Endodermal cell (in vitro differentiated cells): ENCODE measurements at regions not wholly inside any gene's neighbourhood (a gene's known extent, or its start where the extent isn't known, plus 50 kb on each side); places are given as distances from the start of the nearest gene placed in this dataset.

Experiments
- DNase-seq: peaks from one replicate; pipeline ENCODE4 v3.0.0-alpha.2; 2017
- H3K27ac ChIP-seq: 2 replicates; pipeline ENCODE4 v1.5.1; 2013; ENCODE audit warnings: mild to moderate bottlenecking, low read depth, low read length, moderate library complexity
- H3K27me3 ChIP-seq: 2 replicates; pipeline ENCODE4 v1.6.1; 2013; ENCODE audit warnings: mild to moderate bottlenecking, low read length, moderate library complexity; ENCODE audit not compliant: insufficient read depth, control insufficient read depth, poor library complexity, severe bottlenecking
- H3K36me3 ChIP-seq: 2 replicates; pipeline ENCODE4 v1.7.0; 2013; ENCODE audit warnings: mild to moderate bottlenecking, low read length, moderate library complexity; ENCODE audit not compliant: control insufficient read depth, insufficient read depth
- H3K4me1 ChIP-seq: one replicate; pipeline ENCODE4 v1.7.0; 2013; ENCODE audit warnings: low read length; ENCODE audit not compliant: control insufficient read depth, insufficient read depth
- H3K4me3 ChIP-seq: 2 replicates; pipeline ENCODE4 v1.5.1; 2013; ENCODE audit warnings: mild to moderate bottlenecking, low read length, moderate library complexity
- H3K9ac ChIP-seq: 2 replicates; pipeline ENCODE4 v1.6.1; 2013; ENCODE audit warnings: mild to moderate bottlenecking, low read length, moderate library complexity; ENCODE audit not compliant: poor library complexity, severe bottlenecking; ENCODE audit errors: extremely low read depth
- H3K9me3 ChIP-seq: 2 replicates; pipeline ENCODE4 v1.6.1; 2013; ENCODE audit warnings: mild to moderate bottlenecking, low read length, moderate library complexity; ENCODE audit not compliant: control insufficient read depth
- H3K27ac Mint-ChIP-seq: 2 replicates; pipeline ENCODE4 v1.8.0; 2020; ENCODE audit warnings: mixed read lengths
- H3K27me3 Mint-ChIP-seq: 2 replicates; pipeline ENCODE4 v1.8.0; 2021; ENCODE audit warnings: mild to moderate bottlenecking, mixed read lengths; ENCODE audit not compliant: insufficient read depth
- H3K36me3 Mint-ChIP-seq: 2 replicates; pipeline ENCODE4 v1.8.0; 2020; ENCODE audit warnings: low read depth, mixed read lengths
- H3K4me1 Mint-ChIP-seq: 2 replicates; pipeline ENCODE4 v1.8.0; 2020; ENCODE audit warnings: mixed read lengths
- H3K4me3 Mint-ChIP-seq: 2 replicates; pipeline ENCODE4 v1.8.0; 2020; ENCODE audit warnings: mild to moderate bottlenecking, moderate library complexity, mixed read lengths
- H3K9me3 Mint-ChIP-seq: 2 replicates; pipeline ENCODE4 v1.8.0; 2020; ENCODE audit warnings: mild to moderate bottlenecking, mixed read lengths
- WGBS, 2 experiments: methylation state at CpG; one replicate each; pipeline versions ENCODE4 v1.1.5 to v1.1.7; 2013; ENCODE audit warnings: missing lambda C conversion rate in 2 of 2, mixed read lengths in 1 of 2; ENCODE audit not compliant: insufficient coverage in 1 of 2, insufficient read length in 1 of 2; 5-methylcytosine and 5-hydroxymethylcytosine counted together
- TF ChIP-seq, protein P1 (sequence below): fragments of 200-600 bp; sonication (generic); conservative IDR thresholded peaks from 2 replicates; pipeline ENCODE4 v1.5.0; 2021; ENCODE audit warnings: antibody characterized with exemption, mild to moderate bottlenecking

DNA sequence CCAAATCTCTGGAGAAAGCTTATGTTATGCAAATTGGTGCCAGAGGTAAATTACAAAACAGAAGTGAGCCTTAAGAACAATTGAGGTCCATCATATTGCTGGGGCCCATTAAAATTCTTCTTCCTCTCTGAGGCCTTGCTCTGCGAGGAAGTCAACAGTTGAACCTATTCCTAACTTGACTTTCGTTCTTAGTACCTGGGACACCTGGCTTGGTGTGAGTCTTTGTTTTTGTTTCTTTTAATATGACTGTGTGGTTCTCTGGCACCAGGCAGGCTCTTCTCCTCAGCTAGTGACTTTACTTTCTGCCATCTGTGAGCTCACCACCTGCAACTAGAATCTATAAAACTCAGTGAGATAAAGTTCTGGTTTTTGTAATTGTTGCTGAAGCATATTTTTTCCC, 120.4 kb downstream of the CBLN1 start:
- H3K4me1 ChIP-seq: no peaks in the 10 kb centered on the region
- no peak for DNase-seq
- Mint-ChIP-seq H3K27me3 (no peaks in the 10 kb centered on the region), H3K4me3 (no peak overlapping the region), H3K9me3 (no peaks in the 10 kb centered on the region), H3K4me1 (no peaks in the 10 kb centered on the region), H3K36me3 (no peaks in the 10 kb centered on the region), H3K27ac (no peak overlapping the region)
- TF ChIP-seq, protein P1, sequence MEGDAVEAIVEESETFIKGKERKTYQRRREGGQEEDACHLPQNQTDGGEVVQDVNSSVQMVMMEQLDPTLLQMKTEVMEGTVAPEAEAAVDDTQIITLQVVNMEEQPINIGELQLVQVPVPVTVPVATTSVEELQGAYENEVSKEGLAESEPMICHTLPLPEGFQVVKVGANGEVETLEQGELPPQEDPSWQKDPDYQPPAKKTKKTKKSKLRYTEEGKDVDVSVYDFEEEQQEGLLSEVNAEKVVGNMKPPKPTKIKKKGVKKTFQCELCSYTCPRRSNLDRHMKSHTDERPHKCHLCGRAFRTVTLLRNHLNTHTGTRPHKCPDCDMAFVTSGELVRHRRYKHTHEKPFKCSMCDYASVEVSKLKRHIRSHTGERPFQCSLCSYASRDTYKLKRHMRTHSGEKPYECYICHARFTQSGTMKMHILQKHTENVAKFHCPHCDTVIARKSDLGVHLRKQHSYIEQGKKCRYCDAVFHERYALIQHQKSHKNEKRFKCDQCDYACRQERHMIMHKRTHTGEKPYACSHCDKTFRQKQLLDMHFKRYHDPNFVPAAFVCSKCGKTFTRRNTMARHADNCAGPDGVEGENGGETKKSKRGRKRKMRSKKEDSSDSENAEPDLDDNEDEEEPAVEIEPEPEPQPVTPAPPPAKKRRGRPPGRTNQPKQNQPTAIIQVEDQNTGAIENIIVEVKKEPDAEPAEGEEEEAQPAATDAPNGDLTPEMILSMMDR: no peak
- no peak overlapping the region for H3K4me3 ChIP-seq
- no peak overlapping the region for H3K27ac ChIP-seq
- H3K27me3 ChIP-seq: peaks cover 5% of the 10 kb centered on the region
- no peak overlapping the region for H3K9ac ChIP-seq
- H3K9me3 ChIP-seq: no peaks in the 10 kb centered on the region
- H3K36me3 ChIP-seq: no peaks in the 10 kb centered on the region
- WGBS, 2 experiments: 83 to 93% methylated on average over 1 to 2 of the region's 2 CpGs

DNA sequence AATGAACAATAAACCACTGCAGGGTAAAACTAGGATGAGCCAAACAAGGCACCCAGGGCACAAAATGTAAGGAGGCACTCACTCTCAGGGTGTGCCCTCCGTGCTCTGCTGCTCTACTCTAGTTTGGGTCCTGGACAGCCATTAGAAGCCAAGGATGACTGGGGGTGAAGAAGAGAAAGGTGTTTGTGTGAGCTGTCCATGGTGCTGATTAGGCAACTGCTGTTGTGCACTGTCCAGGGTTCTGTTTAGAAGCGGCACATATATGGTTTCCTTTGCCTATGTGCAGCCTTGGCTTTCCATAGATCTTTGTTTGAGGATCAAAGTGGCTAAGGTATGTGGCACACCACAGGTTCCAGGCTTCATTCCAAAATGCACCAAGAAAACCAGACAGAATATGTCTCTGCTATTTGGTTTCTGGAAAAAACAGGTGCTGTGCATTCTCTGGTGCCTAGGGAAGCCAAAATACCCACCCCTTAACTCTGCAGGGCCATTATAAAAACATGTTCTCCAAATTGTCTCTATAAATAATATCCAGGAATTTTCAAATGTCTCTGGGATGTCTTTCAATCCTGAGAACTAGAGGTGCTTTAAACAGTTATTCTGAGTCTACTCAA, 123.5 kb downstream of the CBLN1 start:
- H3K36me3 ChIP-seq: no peaks in the 10 kb centered on the region
- 27 to 50% methylated on average over 1 to 2 of the region's 2 CpGs for WGBS, 2 experiments
- TF ChIP-seq, protein P1: no peak
- Mint-ChIP-seq H3K27me3 (no peaks in the 10 kb centered on the region), H3K4me3 (no peak overlapping the region), H3K27ac (no peak overlapping the region), H3K4me1 (no peaks in the 10 kb centered on the region), H3K36me3 (no peaks in the 10 kb centered on the region), H3K9me3 (no peaks in the 10 kb centered on the region)
- H3K27me3 ChIP-seq: peaks cover 5% of the 10 kb centered on the region
- no peaks in the 10 kb centered on the region for H3K9me3 ChIP-seq
- DNase-seq: peak; percentile 87
- no peak overlapping the region for H3K4me3 ChIP-seq
- H3K9ac ChIP-seq: no peak overlapping the region
- no peaks in the 10 kb centered on the region for H3K4me1 ChIP-seq
- no peak overlapping the region for H3K27ac ChIP-seq

DNA sequence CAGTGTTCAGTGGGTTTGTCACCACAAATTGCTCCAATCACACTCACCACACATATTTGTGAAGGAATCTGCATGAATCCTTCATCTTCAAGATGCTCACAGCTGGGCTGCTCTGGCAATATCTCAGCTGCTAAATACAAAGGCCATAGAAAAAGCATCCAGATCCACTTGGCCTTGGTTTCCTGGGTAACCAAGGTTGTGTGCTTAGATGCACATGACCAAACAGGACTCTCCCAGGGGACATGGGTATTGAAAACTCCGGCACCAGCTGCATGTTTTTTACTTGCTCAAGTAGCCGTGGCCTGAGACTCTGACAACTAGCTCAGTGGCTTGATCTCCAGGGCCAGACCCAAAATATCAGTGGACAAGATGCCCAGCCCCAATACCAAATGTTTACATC, 131.3 kb downstream of the CBLN1 start:
- Histone ChIP-seq H3K4me3 (no peak overlapping the region), H3K4me1 (no peaks in the 10 kb centered on the region), H3K9me3 (no peaks in the 10 kb centered on the region), H3K27ac (no peak overlapping the region), H3K27me3 (peaks cover 5% of the 10 kb centered on the region), H3K9ac (no peak overlapping the region), H3K36me3 (no peaks in the 10 kb centered on the region)
- no peak for DNase-seq
- no peak overlapping the region for H3K4me3 Mint-ChIP-seq
- TF ChIP-seq, protein P1: no peak
- WGBS, 2 experiments: 84 to 90% methylated on average over 2 of the region's 2 CpGs
- H3K36me3 Mint-ChIP-seq: no peaks in the 10 kb centered on the region
- no peaks in the 10 kb centered on the region for H3K4me1 Mint-ChIP-seq
- H3K27me3 Mint-ChIP-seq: peaks cover 3% of the 10 kb centered on the region
- no peak overlapping the region for H3K27ac Mint-ChIP-seq
- H3K9me3 Mint-ChIP-seq: no peaks in the 10 kb centered on the region
